ENCODE measurements at regions not wholly inside any gene's neighbourhood (a gene's known extent, or its start where the extent isn't known, plus 50 kb on each side); places are given as distances from the start of the nearest gene placed in this dataset.

- TF ChIP-seq REST (IDR thresholded peaks at IDR 0.05; ENCODE audit: unreplicated experiment) (no peak), EZH2phosphoT487 (IDR thresholded peaks at IDR 0.05; ENCODE audit: unreplicated experiment) (no peak), ZNF114 (CRISPR knock-in tag; IDR thresholded peaks at IDR 0.05) (no peak), EZH2 (IDR thresholded peaks at IDR 0.05; ENCODE audit: low read depth, unreplicated experiment) (no peak), ZNF331 (CRISPR knock-in tag; IDR thresholded peaks at IDR 0.05; ENCODE audit: low read depth) (no peak), POLR2AphosphoS5 (IDR thresholded peaks at IDR 0.05; ENCODE audit: low read depth) (no peak), ETS1 (IDR thresholded peaks at IDR 0.05) (no peak), CREB1 (CRISPR knock-in tag; IDR thresholded peaks at IDR 0.05; ENCODE audit: low read depth) (no peak)
Observed at GRCh38 chr13:105097521-105097920, 1437.9 kb downstream of the EFNB2 start (continued).

- Histone ChIP-seq H3K27ac (ENCODE audit: low read depth) (no peak overlapping the region), H3K4me3 (no peak overlapping the region)
- H3K4me1 Mint-ChIP-seq = peaks cover 18% of the 10 kb centered on the region
- TF ChIP-seq EZH2phosphoT487 (IDR thresholded peaks at IDR 0.05; ENCODE audit: unreplicated experiment) (no peak), REST (IDR thresholded peaks at IDR 0.05; ENCODE audit: unreplicated experiment) (no peak), ZNF462 (CRISPR knock-in tag; IDR thresholded peaks at IDR 0.05) (no peak), EZH2 (IDR thresholded peaks at IDR 0.05; ENCODE audit: low read depth, unreplicated experiment) (no peak), ZNF114 (CRISPR knock-in tag; IDR thresholded peaks at IDR 0.05) (no peak)
Observed at GRCh38 chr13:105089858-105090643, 1445.4 kb downstream of the EFNB2 start.

More at GRCh38 chr13:105089858-105090643, 1445.4 kb downstream of the EFNB2 start:
- Histone ChIP-seq H3K36me3 (ENCODE audit: insufficient read depth) (no peaks in the 10 kb centered on the region), H3K4me1 (ENCODE audit: insufficient read depth) (no peaks in the 10 kb centered on the region; the same call in none of the 2 replicates), H3K9me2 (ENCODE audit: insufficient read depth) (no peaks in the 10 kb centered on the region; the same call in 1 of the 2 replicates), H2AFZ (no peak overlapping the region; the same call in 1 of the 2 replicates), H3K4me2 (no peak overlapping the region), H3K27me3 (ENCODE audit: insufficient read depth) (no peaks in the 10 kb centered on the region), H3K79me2 (replicated peaks; ENCODE audit: insufficient read depth) (no peaks in the 10 kb centered on the region), H4K20me1 (replicated peaks; ENCODE audit: insufficient read depth) (no peaks in the 10 kb centered on the region), H3F3A (replicated peaks; ENCODE audit: low read depth) (no peaks in the 10 kb centered on the region)
- Mint-ChIP-seq H3K27me3 (ENCODE audit: insufficient read depth, low read depth, poor library complexity) (no peaks in the 10 kb centered on the region), H3K27ac (no peak overlapping the region), H3K4me3 (no peak overlapping the region), H3K9me3 (no peaks in the 10 kb centered on the region), H3K36me3 (ENCODE audit: low read depth) (no peaks in the 10 kb centered on the region)
- ATAC-seq (no peak), DNase-seq (ENCODE audit: low spot score) (no peak)

Measured in GM23338 (cell line).